Suprapubic skin (tissue), 4 donors: ENCODE measurements at regions not wholly inside any gene's neighbourhood (a gene's known extent, or its start where the extent isn't known, plus 50 kb on each side); places are given as distances from the start of the nearest gene placed in this dataset.

ENCODE experiments used
- DNase-seq, 2 donors: peaks; one replicate each; pipeline ENCODE4 v3.0.0-alpha.2; 2019; ENCODE audit warnings: low spot score in 2 of 2
- H3K27ac ChIP-seq: fragments of 200-600 bp; sonication (generic); one replicate; pipeline ENCODE4 v1.5.1; 2019
- H3K27me3 ChIP-seq: fragments of 200-600 bp; sonication (generic); one replicate; pipeline ENCODE4 v1.5.1; 2019
- H3K36me3 ChIP-seq: fragments of 200-600 bp; sonication (generic); one replicate; pipeline ENCODE4 v1.5.1; 2019
- H3K4me1 ChIP-seq: fragments of 200-600 bp; sonication (generic); one replicate; pipeline ENCODE4 v1.5.1; 2019
- H3K4me3 ChIP-seq: fragments of 200-600 bp; sonication (generic); one replicate; pipeline ENCODE4 v1.5.1; 2019; ENCODE audit warnings: mild to moderate bottlenecking
- H3K9me3 ChIP-seq: fragments of 200-600 bp; sonication (generic); one replicate; pipeline ENCODE4 v1.5.1; 2019
- EP300 ChIP-seq: sonication (generic); formaldehyde crosslinking; IDR thresholded peaks from one replicate; pipeline ENCODE4 v1.6.1; 2017; ENCODE audit warnings: antibody characterized with exemption
- POLR2A ChIP-seq, 2 donors: fragments of 450-650 bp; IDR thresholded peaks; one replicate each; pipeline ENCODE4 v1.6.1; 2017; ENCODE audit warnings: antibody characterized with exemption in 2 of 2, mild to moderate bottlenecking in 2 of 2, moderate library complexity in 2 of 2
- POLR2AphosphoS5 ChIP-seq, 3 donors: sonication (generic); formaldehyde crosslinking; IDR thresholded peaks; one replicate each; pipeline ENCODE4 v1.6.1; 2017; ENCODE audit warnings: antibody characterized with exemption in 3 of 3
- WGBS: methylation state at CpG from one replicate; pipeline ENCODE4 v1.1.5; 2018; 5-methylcytosine and 5-hydroxymethylcytosine counted together
- TF ChIP-seq, protein P1 (sequence below), 2 donors: fragments of 200-600 bp in 1 of 2; fragments of 450-650 bp in 1 of 2; sonication (generic) in 1 of 2; IDR thresholded peaks; one replicate each; pipeline ENCODE4 v1.5.1; 2016 to 2019; ENCODE audit warnings: antibody characterized with exemption in 2 of 2, mild to moderate bottlenecking in 1 of 2, moderate library complexity in 1 of 2

DNA sequence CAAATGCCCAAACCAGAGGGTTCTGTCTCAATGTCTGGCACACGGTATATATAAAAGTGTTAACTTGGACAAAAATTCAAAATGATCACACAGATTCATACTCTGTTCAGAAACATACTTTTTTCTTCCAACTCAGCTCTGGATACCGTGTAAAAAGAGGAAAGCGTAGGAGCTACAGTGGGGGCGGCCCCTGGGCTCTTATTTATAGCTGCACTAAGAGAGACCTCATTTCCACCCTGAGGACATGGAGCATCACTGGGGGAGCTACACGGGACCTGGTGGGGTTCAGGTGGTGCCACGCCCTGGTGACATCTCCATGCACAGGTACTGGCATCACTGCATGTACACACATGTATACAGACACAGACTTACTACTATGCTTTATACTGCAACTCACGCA is 185.9 kb upstream of the FOXQ1 start:
- TF ChIP-seq POLR2AphosphoS5 (IDR thresholded peaks at IDR 0.05): no peak
- no peak for TF ChIP-seq POLR2A (IDR thresholded peaks at IDR 0.05)
- no peak for TF ChIP-seq EP300
- TF ChIP-seq, protein P1, sequence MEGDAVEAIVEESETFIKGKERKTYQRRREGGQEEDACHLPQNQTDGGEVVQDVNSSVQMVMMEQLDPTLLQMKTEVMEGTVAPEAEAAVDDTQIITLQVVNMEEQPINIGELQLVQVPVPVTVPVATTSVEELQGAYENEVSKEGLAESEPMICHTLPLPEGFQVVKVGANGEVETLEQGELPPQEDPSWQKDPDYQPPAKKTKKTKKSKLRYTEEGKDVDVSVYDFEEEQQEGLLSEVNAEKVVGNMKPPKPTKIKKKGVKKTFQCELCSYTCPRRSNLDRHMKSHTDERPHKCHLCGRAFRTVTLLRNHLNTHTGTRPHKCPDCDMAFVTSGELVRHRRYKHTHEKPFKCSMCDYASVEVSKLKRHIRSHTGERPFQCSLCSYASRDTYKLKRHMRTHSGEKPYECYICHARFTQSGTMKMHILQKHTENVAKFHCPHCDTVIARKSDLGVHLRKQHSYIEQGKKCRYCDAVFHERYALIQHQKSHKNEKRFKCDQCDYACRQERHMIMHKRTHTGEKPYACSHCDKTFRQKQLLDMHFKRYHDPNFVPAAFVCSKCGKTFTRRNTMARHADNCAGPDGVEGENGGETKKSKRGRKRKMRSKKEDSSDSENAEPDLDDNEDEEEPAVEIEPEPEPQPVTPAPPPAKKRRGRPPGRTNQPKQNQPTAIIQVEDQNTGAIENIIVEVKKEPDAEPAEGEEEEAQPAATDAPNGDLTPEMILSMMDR (IDR thresholded peaks at IDR 0.05): no peak
- WGBS: 85% methylated on average over 7 of the region's 7 CpGs
- DNase-seq: no peak

DNA sequence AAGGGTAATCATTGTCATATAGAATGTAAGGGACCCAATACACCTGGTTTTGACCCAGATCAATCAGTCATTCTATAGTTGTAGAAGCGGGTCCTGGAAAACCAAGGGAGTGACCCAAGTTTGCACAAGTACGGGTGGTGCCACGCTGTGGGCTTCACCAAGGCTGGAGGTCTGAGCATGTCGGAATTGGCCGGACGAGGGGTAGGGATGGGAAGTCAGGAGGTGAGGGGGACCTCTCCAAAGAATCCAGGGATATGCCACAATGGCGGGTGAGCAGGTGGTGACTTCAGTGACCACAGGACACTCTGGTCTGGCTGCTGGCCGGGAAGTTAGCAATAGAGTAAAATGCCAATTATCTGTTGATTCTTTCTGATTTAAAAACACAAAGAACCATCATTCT is 186.6 kb upstream of the FOXQ1 start:
- 96% methylated on average over 8 of the region's 8 CpGs for WGBS
- peaks cover 9% of the 10 kb centered on the region for H3K4me1 ChIP-seq
- H3K27ac ChIP-seq: no peak overlapping the region
- no peaks in the 10 kb centered on the region for H3K9me3 ChIP-seq
- H3K36me3 ChIP-seq: no peaks in the 10 kb centered on the region
- no peak for DNase-seq
- H3K4me3 ChIP-seq: no peak overlapping the region
- TF ChIP-seq, protein P1 (IDR thresholded peaks at IDR 0.05): no peak
- TF ChIP-seq EP300 (no peak), POLR2AphosphoS5 (IDR thresholded peaks at IDR 0.05) (no peak), POLR2A (IDR thresholded peaks at IDR 0.05) (no peak)
- H3K27me3 ChIP-seq: no peaks in the 10 kb centered on the region

More for the DNA sequence above, 185.9 kb upstream of the FOXQ1 start:
- Histone ChIP-seq H3K4me1 (peaks cover 11% of the 10 kb centered on the region), H3K36me3 (no peaks in the 10 kb centered on the region), H3K27me3 (no peaks in the 10 kb centered on the region), H3K27ac (no peak overlapping the region), H3K4me3 (no peak overlapping the region), H3K9me3 (no peaks in the 10 kb centered on the region)

DNA sequence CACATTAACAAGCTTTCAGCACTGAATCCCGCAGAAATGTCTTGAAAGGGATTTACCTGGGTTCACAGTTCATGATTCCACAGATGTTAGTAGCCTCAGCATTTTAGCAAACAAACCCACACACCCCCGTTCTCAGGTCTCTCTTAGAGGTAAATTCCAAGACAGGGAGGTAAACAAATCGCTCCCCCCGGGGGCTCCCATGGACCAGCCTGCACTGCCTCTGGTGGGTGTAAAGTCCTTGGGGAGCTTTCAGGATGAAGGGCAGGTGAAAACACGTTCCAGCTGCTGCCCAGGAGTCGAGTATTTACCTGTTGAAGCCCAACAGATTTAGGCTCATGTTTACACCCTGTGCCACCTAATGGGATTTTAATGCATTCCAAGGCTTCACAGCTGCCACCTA is 187.0 kb upstream of the FOXQ1 start:
- Histone ChIP-seq H3K27ac (no peak overlapping the region), H3K4me1 (peaks cover 9% of the 10 kb centered on the region), H3K27me3 (no peaks in the 10 kb centered on the region), H3K9me3 (no peaks in the 10 kb centered on the region), H3K4me3 (no peak overlapping the region), H3K36me3 (no peaks in the 10 kb centered on the region)
- no peak for TF ChIP-seq POLR2A (IDR thresholded peaks at IDR 0.05)
- TF ChIP-seq, protein P1 (IDR thresholded peaks at IDR 0.05): no peak
- no peak for TF ChIP-seq POLR2AphosphoS5 (IDR thresholded peaks at IDR 0.05)
- TF ChIP-seq EP300: no peak
- WGBS: 75% methylated on average over 6 of the region's 6 CpGs
- no peak for DNase-seq

DNA sequence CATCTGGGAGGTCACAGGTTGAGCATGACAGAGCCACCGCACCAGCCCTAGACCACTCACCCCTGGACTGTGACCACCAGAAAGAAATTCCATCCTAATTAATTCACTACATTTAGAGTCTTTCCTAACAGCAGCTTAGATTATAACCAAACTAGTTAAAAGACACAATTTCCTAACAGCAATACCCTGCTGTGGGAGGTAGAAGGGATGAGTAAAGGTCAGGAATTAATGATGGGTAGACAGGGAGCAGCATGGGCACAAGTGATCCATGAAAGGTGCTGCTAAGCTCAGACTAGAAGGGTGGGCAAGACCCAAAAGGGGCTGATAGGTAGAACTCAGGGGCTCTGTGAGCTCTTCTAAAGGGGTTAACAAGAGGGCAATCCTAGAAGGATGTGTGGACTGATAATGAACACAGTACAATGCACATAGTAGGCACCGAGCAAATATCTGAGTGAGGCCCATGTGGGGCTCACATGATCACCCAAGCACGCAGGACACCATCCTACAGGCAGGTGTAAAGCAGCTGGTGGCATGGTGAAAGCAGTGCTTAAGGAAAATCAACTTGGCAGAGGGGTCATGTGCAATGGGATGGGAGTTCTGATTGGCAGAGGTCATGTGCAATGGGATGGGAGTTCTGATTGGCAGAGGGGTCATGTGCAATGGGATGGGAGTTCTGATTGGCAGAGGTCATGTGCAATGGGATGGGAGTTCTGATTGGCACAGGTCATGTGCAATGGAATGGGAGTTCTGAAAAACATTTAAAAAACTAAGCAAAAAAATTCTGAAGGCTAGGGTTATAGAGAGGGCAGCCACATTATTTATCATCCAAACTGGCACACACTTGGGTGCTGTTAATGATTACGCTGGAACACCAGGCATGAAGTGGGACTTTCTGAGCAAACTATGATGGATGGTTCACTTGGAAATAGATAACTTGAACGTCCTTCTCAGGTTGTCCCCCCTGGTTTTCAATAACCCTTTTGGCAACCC is 188.2 kb upstream of the FOXQ1 start:
- H3K4me3 ChIP-seq: no peak overlapping the region
- no peaks in the 10 kb centered on the region for H3K4me1 ChIP-seq
- H3K9me3 ChIP-seq: no peaks in the 10 kb centered on the region
- H3K27me3 ChIP-seq: no peaks in the 10 kb centered on the region
- DNase-seq: no peak
- no peak overlapping the region for H3K27ac ChIP-seq
- TF ChIP-seq POLR2AphosphoS5 (IDR thresholded peaks at IDR 0.05) (no peak), POLR2A (IDR thresholded peaks at IDR 0.05) (no peak), EP300 (no peak)
- TF ChIP-seq, protein P1 (IDR thresholded peaks at IDR 0.05): no peak
- 81% methylated on average over 5 of the region's 5 CpGs for WGBS
- no peaks in the 10 kb centered on the region for H3K36me3 ChIP-seq

DNA sequence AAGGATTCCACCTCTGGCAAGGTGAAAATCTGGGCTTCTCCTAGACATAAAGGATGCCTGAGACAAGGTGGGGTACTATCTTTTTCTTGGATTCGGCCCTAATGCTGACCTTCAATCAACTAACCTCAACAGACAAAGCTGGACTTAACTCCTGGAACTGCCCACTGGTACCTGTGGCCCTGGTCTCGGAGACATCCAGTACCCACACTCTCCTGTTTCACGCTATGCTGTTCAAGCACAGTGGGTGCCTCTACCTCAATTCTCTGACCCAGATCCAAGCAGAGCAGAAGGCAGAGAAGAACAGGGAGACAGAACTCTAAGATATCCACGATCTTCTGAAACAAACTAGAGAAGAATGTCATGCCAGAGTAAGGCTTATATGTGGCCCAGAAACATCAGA is 189.8 kb upstream of the FOXQ1 start:
- Histone ChIP-seq H3K36me3 (no peaks in the 10 kb centered on the region), H3K27me3 (no peaks in the 10 kb centered on the region), H3K4me3 (no peak overlapping the region), H3K4me1 (no peaks in the 10 kb centered on the region), H3K9me3 (no peaks in the 10 kb centered on the region), H3K27ac (no peak overlapping the region)
- no peak for DNase-seq
- no CpG with 5 or more reads among the region's 4 CpGs for WGBS
- TF ChIP-seq EP300: no peak
- TF ChIP-seq, protein P1 (IDR thresholded peaks at IDR 0.05): no peak
